ENCODE measurements at regions not wholly inside any gene's neighbourhood (a gene's known extent, or its start where the extent isn't known, plus 50 kb on each side); places are given as distances from the start of the nearest gene placed in this dataset.

DNA sequence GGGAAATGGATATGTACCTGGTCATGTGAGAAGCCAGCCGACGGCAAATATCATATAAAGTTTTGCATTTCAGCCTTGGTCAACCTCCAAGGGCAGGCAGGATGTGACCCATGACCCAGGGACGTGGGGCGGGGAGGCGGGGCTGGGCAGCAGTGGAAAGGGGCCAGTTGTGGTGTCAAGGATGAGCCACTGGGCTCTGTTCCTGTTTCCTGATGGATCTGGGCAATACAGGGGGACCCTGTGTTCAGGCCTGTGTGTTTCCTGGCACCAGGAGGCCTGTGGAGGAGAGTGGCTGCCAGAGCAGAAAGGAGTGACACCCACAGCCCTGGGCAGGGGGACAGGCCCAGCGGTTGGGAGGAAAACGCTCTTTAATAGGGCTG lies 106.9 kb downstream of the GATA6 start:
- TF ChIP-seq, protein P1, sequence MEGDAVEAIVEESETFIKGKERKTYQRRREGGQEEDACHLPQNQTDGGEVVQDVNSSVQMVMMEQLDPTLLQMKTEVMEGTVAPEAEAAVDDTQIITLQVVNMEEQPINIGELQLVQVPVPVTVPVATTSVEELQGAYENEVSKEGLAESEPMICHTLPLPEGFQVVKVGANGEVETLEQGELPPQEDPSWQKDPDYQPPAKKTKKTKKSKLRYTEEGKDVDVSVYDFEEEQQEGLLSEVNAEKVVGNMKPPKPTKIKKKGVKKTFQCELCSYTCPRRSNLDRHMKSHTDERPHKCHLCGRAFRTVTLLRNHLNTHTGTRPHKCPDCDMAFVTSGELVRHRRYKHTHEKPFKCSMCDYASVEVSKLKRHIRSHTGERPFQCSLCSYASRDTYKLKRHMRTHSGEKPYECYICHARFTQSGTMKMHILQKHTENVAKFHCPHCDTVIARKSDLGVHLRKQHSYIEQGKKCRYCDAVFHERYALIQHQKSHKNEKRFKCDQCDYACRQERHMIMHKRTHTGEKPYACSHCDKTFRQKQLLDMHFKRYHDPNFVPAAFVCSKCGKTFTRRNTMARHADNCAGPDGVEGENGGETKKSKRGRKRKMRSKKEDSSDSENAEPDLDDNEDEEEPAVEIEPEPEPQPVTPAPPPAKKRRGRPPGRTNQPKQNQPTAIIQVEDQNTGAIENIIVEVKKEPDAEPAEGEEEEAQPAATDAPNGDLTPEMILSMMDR (IDR thresholded peaks at IDR 0.05 in 4 of 5, conservative IDR thresholded peaks at IDR 0.05 in 1 of 5), result no peak
- no peaks in the 10 kb centered on the region for H3K4me1 ChIP-seq
- H3K27ac ChIP-seq, result no peak overlapping the region
- H3K36me3 ChIP-seq, result no peaks in the 10 kb centered on the region
- H3K9me3 ChIP-seq, result no peaks in the 10 kb centered on the region
- ATAC-seq, result no peak
- intact Hi-C loops (cut with DNase I; ENCODE audit: low total_unique reads) (loop anchor here (10.0 kb wide), 1 partner anchor 68 kb away; no protein-coding TSS in a partner anchor), in situ Hi-C loops (cut with MboI; ENCODE audit: low sequenced_read_pairs in 4 of 4) (loop anchor here in 1 of 4 donors (10.0 kb wide), 1 partner anchor 62 kb away; no protein-coding TSS in a partner anchor)
- H3K4me3 ChIP-seq, result no peak overlapping the region
- H3K27me3 ChIP-seq, result no peaks in the 10 kb centered on the region
- no peak for DNase-seq

DNA sequence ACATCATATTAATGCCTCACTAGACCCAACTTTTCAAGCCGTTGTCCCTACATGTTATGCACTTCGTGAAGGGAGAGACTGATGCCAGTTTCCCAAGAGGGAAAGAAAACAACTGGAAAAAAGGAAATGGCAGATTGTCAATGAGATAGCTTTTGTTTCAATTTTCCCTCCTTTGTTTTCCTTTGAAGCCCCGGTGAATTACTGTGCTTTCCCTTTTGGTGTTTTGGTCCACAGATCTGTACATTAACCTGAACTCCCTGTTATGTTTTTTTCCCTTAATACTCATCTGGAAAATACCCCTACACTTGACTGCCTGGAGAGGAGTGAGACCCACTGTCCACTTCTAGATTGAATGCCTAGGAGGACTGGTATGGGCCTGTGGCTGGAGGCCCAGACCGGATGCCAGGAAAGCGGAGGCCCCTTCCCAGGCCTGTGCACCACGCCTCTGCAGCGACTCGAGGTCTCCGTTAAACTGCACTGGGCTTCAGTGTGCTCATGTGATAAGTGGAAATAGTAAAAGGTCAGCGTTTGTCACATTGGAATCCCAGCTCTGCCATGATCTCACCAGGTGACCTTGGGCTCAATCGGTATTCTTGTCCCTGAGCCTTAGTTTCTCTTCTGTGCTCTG lies 106.4 kb downstream of the GATA6 start:
- in situ Hi-C loops (cut with MboI; ENCODE audit: low sequenced_read_pairs in 4 of 4) (loop anchor here in 1 of 4 donors (10.0 kb wide), 1 partner anchor 61 kb away; no protein-coding TSS in a partner anchor), intact Hi-C loops (cut with DNase I; ENCODE audit: low total_unique reads) (loop anchor here (10.0 kb wide), 1 partner anchor 69 kb away; no protein-coding TSS in a partner anchor)
- Histone ChIP-seq H3K27ac (no peak overlapping the region), H3K27me3 (no peaks in the 10 kb centered on the region), H3K9me3 (no peaks in the 10 kb centered on the region), H3K4me3 (no peak overlapping the region), H3K36me3 (no peaks in the 10 kb centered on the region), H3K4me1 (no peaks in the 10 kb centered on the region)
- no peak for DNase-seq
- no peak for TF ChIP-seq POLR2A (IDR thresholded peaks at IDR 0.05)
- TF ChIP-seq, protein P1 (IDR thresholded peaks at IDR 0.05 in 4 of 5, conservative IDR thresholded peaks at IDR 0.05 in 1 of 5), result no peak
- no peak for ATAC-seq

DNA sequence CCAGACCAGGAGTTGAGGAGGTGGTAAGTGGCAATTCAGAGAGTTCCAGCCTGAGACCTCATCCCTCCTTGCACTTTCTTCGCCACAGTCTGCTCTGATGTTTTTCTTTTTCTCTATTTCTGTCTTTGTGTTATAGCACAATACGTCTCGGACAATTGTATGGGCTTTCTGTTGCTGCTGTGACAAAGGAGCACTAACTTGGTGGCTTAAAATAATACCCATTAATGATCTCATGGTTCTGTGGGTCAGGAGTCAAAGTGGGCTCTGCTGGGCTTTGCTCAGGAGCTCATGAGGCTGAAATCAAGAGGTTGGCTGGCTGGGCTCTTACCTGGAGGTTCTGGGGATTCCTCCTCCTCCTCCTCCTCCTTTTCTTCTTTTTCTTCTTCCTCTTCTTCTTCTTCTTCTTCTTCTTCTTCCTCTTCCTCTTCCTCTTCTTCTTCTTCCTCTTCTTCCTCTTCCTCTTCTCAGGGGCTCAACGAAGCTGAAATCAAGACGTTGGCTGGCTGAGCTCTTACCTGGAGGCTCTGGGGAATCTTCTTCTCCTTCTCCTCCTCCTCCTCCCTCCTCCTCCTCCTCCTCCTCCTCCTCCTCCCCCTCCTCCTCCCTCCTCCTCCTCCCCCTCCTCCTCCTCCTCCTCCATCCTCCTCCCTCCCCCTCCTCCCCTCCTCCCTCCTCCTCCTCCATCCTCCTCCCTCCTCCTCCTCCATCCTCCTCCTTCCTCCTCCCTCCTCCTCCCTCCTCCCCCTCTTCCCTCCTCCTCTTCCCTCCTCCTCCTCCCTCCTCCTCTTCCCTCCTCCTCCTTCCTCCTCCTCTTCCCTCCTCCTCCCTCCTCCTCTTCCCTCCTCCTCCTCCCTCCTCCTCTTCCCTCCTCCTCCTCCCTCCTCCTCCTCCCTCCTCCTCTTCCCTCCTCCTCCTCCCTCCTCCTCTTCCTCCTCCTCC lies 104.0 kb downstream of the GATA6 start:
- TF ChIP-seq, protein P1 (IDR thresholded peaks at IDR 0.05 in 4 of 5, conservative IDR thresholded peaks at IDR 0.05 in 1 of 5), result no peak
- no peak for TF ChIP-seq POLR2A (IDR thresholded peaks at IDR 0.05)
- Histone ChIP-seq H3K27ac (no peak overlapping the region), H3K4me3 (no peak overlapping the region), H3K9me3 (no peaks in the 10 kb centered on the region), H3K27me3 (no peaks in the 10 kb centered on the region), H3K4me1 (no peaks in the 10 kb centered on the region), H3K36me3 (no peaks in the 10 kb centered on the region)
- no peak for DNase-seq
- in situ Hi-C loops (cut with MboI; ENCODE audit: low sequenced_read_pairs in 4 of 4) (loop anchor here in 2 of 4 donors (10.0 to 25.0 kb wide), 3 partner anchors 59 to 236 kb away; partner anchors contain the start of gene GATA6 (in 1 of the 2)), intact Hi-C loops (cut with DNase I; ENCODE audit: low total_unique reads) (loop anchor here (10.0 kb wide), 1 partner anchor 71 kb away; no protein-coding TSS in a partner anchor)
- no peak for ATAC-seq

DNA sequence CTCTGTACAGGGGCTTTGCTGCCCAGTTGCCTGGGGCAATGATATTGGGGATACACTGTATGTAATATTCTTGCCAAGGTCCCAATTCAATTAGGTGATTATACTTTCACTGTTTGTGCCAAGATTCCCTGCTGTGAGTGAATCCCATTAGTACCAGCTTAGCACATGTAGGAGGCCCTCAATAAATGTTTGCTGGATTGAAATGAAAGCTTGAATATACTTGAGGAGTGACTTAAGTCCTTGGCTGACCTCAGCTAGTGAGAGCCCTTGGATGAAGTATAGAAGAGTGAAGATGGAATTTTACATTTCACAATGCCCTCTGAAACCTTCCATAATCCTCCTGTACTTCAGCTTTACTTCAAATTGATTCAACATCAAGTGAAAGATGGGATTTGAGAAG lies 102.9 kb downstream of the GATA6 start:
- DNase-seq (no peak), ATAC-seq (no peak)
- Histone ChIP-seq H3K9me3 (no peaks in the 10 kb centered on the region), H3K27ac (no peak overlapping the region), H3K36me3 (no peaks in the 10 kb centered on the region), H3K4me1 (no peaks in the 10 kb centered on the region), H3K4me3 (no peak overlapping the region), H3K27me3 (no peaks in the 10 kb centered on the region)
- in situ Hi-C loops (cut with MboI; ENCODE audit: low sequenced_read_pairs in 4 of 4), result loop anchor here in 2 of 4 donors (10.0 to 25.0 kb wide), 3 partner anchors 57 to 235 kb away; partner anchors contain the start of gene GATA6 (in 1 of the 2)
- intact Hi-C loops (cut with DNase I; ENCODE audit: low total_unique reads), result loop anchor here (10.0 kb wide), 1 partner anchor 73 kb away; no protein-coding TSS in a partner anchor
- TF ChIP-seq, protein P1 (IDR thresholded peaks at IDR 0.05 in 4 of 5, conservative IDR thresholded peaks at IDR 0.05 in 1 of 5), result no peak
- TF ChIP-seq POLR2A (IDR thresholded peaks at IDR 0.05), result no peak
